ENCODE measurements at regions not wholly inside any gene's neighbourhood (a gene's known extent, or its start where the extent isn't known, plus 50 kb on each side); places are given as distances from the start of the nearest gene placed in this dataset.
"Not testable (repeated sequence)": the region's sequence is repeated elsewhere in the genome, so short reads cannot be mapped to it uniquely, and the experiment has no call there.

DNA sequence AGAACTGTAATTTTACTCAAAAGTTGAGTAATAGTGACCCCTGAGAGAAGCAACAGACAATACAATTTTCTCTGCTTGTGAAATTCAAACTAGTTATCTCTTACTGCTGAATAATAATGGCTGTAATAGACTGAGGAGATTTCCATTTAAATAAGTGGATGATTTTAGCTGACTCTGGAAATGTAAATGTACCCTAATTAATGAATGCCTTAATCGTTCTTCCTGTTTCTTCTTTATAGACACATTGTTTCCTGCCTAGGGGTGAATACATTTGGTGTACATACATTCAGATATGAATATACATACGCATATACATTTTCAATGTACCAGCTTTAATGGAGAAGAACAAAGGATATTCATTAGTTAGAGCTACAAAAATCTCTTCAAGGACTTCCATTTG is 611.9 kb downstream of the TFAP2B start:
- no peak for DNase-seq

DNA sequence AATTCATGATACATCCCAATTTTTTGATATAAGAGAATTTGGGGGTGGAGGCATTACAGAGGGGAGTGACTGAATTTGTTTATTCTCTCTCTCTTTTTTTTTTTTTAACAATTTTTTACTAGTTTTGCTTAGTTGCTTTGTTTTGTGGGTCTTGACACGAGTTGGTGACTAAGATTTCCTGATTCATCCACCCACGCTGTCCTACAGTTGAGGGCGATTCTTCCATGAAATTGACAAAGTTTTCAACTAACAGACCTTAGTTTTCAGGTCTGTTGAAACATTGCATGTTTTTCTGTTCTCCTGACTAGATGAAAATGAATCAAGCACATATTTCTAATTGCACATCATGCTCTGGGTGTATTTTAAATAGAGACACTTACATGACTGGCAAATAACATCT is 613.8 kb downstream of the TFAP2B start:
- DNase-seq: no peak

DNA sequence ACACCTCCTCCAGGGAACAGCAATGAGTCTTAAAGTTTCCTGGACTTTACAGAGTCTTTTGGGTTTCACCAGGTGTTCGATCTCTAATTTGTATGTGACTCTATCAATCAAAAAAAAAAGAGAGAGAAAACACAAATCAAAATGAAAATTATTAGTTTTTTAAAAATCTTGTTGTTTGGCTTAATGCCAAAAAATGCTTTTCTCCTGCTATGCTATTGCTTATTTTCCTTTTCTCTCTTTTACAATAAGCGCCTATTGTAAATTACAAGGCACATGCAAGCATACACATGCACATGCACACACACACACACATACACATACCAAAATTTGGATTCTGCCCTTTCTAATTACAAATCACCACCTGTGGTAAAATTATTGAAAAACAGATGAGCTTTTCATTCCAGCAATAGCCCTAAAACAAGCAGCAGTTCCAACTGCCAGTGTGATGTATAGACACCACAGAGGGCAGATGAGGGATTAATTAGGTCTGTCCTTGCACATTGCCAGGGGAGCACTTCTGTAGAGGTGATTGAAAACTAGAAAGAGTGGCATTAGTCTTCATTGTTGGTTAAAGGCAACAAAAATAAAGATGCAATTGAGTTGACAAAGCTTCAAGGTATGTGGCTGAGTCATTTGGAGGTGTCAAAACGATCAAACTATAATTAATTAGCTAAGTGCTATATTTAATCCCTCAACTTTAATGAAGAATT is 631.7 kb downstream of the TFAP2B start:
- no peak for DNase-seq

DNA sequence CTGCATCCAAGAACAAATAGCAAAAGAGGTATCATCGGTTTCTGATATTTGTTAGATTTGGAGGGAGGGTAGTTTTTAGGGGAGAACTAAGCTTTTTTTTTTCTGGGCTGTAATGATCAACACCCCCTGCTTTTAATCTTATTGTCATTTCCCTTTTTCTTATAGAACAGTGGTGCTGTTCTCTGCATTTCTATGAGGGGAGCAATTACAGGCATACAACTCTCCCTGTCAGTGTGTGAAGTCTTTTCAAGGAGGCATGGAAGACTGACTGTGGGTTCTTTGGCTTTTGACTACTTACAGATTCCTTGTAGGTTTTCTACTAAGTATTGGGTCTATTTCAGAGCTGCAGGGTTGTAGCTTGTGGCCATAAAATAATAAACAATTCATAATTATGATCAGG is 632.3 kb downstream of the TFAP2B start:
- DNase-seq: no peak

DNA sequence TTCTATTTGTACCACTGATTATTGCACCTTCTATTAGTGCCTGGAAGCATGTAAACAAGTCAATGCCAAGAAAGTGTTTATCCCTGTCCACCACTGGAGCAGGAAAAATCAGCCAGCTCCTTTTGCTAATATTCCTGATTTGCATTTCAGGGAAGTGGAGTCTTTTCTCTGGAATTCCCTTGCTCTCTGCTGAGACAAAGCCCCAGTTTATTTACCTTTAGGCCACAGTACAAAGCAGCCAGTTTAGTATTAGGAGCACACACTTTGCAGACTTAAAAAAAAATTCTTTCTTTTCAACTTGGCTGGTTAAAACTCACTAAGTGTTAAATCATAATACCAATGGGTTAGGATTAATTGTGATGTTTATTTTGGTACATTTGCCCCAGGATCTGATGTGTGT is 631.1 kb downstream of the PKHD1 start:
- DNase-seq: no peak

DNA sequence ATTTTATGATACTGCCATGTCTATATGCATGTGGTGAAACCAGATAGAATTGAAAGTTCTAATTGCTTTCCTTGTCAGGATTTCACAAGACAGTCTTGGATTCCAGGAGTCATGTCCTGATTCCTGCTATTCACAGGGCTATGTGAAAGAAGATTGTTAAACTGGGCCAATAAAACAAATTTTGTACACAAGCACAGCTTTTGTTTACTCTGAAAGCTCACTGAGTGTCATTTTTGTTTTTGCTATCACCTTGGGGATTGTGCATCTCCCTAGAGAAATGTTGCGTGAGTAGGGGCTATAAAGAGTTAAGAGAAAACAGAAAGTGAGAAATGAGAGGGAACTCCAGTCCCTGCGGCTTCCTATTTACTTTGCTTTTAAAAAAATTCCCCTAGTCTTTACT is 627.5 kb downstream of the PKHD1 start:
- DNase-seq: no peak

DNA sequence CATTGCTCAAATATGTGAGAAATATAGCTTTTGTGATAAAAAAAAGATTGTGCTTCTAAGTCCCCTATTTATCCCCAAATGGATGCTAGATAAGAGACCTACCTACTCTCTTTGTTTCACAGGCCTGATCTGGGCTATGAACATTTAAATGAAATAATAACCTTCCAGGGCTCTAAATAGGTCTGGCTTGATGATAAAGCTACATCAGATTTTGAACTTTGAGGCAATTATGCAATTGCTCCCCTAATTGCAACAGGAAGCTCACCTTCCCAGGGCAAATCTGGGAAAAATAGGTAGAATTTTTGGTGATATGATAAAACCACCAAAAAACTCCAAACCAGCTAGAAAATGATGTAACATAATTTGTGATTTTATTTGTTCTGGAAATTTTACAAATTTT is 624.5 kb downstream of the PKHD1 start:
- DNase-seq: no peak

DNA sequence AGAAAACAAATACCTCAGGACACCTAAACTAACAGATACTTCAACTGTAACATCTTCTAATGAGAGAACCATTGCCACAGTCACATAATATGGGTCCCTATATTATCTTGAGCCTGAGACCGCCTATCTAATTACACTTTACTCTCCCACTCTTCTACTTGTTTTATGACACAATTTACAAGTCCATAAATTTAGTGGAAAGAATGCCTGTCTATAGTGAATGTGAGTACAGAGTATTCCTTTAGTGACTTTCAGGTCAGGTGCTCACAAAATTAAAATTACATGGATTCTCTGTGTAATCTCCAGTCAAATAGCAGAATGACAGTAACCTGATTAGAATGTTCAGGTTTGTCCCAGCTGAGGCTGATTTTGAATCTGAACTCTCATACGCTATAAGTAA is 624.1 kb downstream of the PKHD1 start:
- no peak for DNase-seq

DNA sequence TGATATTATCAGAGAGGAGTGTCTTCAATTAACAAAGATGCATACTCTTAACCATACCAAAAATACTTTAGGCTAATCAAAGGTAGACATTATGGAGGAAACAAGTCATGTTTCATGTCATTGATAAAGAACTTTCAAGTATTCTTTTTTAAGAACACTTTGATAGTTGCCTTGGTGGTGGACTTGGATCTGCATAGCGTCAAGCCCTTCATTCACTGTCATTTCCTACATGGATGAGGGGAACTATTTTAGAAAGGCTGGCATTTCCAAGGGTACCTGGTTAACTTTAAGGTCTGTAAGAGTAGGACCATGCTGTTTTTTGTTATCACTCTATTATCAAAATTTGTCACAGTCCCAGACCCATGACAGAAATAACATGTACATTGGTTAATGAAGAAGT is 622.5 kb downstream of the PKHD1 start:
- DNase-seq: no peak

DNA sequence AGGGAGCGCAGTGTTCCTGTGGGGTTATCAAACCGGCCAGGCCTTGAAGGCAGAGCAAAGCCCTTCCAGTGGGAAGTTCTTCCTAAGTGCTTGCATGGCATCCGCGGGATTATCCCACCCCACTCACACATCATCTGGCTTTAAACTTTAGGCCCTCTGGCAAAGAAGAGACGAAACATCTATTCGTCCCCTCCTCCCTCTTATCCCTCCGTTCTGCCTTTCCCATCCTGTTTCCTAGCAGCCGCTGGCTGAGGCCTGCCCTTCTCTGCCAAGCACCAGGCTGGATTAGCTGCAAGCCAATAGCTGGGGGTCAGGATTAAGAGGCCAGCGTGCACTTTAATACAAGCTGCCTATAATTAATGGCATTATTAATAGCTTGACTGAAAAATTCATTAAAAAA is 621.0 kb downstream of the PKHD1 start:
- no peak for DNase-seq

DNA sequence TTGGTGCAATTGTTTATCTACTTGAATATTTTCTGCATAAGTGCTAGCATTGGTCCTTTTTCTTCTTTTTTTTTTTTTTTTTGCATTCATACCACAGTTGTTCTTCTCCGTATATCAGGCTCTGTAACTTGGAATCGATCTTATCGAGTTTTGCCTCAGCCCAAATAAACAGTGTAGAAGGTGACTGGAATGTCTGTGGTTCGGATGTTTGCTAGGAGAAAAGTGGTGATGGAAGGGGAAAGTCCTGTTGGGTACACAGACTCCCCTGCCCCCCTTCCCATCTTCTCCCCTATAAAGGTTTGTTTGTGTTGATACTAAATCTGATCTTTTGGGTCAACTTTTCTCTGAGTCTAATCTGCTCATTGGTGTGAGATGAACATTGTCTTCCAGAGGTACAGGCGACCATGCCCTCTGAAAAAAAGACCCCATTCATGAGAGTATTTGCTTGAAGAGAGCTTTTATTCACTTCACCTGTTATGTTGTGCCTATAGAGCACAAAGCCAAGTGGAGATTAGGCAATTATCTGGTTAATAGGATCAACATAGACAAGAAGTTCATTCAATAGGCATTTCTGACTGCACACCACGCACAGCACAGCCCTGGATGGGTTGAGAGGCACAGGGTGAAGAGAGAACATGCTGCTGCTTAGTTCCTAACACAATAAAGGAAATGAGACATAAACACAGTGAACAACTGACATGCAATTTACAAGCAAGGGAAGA is 620.0 kb downstream of the PKHD1 start:
- no peak for DNase-seq

DNA sequence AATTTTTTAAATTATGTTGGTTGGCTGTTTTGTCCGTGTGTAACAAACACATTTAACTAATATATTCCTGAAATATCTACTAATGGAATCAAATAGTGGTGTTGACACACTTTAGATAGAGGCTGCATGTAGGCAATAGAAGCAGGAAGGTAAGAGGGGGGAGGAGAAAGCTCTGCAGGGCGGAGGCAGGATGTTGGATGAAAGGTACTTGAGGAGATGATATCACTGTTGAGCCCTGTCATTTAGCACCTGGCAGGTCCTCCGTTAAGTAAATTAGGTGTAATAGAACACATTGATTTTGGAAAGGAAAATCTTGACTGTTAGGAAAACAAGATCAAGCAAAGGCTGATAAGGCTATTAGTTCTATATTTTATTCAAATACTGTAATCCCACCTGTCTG is 618.7 kb downstream of the PKHD1 start:
- no peak for DNase-seq

DNA sequence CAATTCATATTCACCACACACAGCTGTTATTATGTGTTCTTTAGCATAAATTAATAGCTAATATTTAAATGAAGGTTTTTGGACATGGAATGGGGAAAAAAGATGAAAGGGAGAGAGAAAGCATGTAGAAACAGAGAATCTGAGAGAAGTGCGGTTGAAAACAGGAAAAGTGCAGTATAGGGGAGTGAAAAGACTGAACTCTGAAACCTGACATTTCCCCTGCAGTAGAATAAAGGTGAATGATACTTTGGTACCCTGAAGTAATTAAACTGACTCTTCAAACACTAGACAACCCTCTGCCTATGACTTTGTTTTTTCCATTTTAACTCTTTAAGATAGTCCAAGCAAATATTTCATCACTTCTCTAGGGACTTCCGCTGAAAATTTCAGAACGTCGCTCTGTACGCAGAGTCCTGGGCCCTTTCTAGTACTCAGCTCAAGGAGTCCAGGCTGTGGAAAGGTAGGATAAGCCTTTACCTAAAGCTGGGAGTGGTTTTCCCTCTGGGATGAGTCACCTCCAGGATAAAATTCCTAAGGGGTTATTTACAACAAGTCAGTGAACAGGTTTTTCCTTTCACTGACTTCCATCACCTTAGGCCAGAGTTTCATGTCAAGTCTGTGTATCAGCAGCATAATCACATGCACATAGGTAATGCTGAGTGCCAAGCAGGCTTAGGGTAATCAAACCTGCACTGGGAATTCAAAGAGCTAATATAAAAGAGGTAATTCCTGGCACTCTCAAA is 614.5 kb downstream of the PKHD1 start:
- DNase-seq: no peak

DNA sequence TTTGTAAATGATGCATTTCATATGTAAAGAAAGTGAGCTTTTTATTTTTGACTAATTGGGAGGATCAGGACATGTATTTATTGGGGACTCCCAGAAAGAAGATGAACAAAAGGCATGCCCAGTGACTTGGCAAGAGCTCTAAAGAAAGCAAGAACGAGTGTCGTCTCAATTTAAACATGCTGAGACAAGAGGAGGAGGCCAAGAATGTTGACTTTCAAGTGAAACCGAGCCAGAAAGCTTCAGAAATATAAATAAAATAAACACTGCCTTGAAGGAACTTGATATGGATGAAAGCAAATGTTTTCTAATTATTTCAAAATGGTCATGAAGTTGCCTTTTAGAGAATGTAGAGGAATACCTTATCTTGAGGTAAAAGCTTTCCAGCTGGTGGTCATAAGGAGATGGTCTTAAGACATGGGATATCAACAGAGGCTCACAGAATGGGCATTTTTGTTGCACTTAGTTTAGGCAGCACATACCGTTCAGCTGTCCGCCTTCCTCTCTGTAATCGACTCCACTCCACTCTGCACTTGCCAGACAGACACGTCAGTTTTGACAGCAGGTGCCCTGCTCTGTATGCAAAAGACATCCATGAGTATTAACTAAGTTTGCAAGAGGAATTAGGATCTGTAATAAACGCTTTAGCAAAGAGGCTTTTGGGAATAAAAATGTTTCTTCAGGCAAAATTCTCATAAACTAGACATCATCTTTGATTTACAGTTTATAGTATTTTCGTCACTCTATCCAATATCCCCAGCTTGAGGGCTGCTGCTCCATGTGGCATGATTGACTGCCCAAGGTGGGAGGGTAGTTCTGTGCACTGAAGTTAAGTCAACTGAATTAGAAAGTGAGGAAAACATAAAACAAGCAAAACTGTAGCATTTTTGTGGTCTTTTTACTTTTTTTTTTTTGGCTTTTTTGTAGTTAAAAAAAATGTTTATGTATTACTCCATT is 613.1 kb downstream of the PKHD1 start:
- no peak for DNase-seq

DNA sequence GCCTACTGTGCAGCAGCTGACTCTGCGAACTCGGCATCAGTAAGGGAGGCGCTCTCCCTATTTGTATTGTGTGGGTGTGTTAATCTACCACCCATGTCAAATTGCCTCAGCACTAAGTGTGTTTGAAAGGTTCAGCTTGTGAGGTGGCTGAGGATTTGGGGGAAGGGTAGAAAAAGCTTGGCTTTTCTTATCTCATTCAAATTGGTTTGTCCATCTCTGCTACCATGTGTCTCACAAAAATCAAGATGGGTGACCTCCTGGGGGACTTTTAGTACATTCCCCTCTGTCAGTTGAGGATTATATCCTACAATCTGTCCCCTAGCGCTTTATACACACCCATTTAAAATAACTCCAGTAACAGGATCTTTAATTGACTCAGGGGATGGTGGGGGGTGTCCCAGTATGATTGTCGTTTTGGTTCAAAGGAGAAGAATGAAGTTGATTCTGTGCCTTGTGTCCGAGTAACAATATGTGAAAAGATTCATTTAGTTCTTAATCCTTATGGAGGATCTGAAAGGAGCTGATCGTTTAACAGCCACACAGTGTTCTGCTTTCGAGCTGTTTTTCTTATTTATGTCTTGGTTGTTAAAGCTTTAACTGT is 609.6 kb downstream of the PKHD1 start:
- DNase-seq: no peak

DNA sequence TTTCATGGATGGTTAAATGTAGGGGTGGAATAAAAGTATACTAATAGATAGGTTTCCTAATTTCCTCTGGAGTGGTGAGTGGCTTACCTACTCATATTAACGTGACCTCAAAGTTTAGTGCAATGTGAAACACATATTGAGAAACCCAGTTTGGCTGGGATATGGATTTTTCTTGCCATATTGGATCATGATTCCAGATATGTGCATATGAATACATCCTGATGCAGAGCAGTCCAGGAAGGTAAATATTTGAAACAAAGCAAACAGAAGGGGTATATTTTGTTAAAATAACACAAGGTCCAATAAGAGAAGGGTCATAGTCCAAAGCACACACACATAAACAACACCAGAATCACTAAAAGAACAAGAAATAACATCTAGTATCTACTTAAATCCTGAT is 608.1 kb downstream of the PKHD1 start:
- no peak for DNase-seq

DNA sequence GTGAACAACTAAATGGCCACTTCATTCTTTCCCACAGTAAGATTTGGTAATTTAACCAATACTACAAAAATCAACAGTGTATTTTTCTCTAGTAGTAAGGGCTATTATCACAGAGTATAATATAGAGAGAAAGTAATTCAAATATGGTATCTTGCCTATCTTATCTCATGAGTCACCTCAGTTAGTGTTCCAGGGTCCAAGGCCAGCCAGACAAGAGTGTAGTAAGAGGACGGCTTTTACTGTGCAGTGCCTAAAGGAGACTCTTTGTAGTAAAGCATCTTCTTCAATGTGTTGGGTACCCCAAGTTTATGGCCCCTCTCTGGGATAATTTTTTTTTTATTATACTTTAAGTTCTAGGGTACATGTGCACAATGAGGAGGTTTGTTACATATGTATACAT is 607.4 kb downstream of the PKHD1 start:
- DNase-seq: no peak

DNA sequence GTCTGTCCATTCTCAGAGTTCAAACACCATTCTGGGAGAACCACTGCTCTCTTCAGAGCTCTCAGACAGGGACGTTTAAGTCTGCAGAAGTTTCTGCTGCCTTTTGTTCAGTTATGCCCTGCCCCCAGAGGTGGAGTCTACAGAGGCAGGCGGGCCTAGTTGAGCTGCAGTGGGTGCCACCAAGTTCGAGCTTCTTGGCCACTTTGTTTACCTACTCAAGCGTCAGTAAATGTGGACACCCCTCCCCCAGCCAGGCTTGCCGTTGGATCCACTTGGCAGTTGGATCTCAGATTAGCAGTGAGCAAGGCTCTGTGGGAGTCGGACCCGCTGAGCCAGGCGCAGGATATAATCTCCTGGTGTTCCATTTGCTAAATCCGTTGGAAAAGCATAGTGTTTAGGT is 601.5 kb downstream of the PKHD1 start:
- DNase-seq: not testable (repeated sequence)

DNA sequence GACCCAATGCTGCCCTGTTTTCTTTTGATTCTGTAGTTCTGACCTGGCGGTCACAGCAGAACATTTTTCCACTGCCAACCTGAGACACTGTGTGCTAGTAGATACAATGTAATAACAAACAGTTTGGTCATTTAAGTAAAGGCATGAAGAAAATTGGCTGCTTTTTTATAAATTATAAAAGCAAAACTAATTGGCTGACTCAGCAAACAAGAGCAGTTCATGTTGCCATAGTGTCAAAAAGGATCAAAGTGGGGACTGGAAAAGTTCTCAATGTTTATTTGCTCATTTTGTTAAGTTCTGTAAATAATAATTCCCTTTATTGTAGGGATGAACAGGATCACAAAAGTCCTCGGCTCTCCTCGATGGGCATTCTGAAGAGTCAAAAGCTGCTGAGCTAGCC is 599.5 kb downstream of the PKHD1 start:
- no peak for DNase-seq

DNA sequence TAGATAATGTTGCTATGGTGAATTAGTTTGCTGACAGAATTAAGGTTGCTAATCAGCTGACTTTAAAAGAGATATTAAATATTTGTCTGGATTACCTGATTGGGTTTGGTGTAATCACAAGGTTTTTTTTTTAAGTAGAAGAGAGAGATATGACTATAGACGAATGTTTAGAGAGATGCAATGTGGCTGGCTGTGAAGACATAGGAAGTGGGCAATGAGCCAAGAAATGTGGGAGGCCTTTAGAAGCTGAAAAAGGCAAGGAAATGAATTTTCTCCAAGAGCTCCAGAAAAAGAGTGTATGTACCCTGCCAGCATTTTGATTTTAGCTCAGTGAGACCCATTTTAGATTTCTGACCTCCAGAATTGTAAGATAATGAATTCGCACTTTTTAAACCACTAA is 598.3 kb downstream of the PKHD1 start:
- DNase-seq: no peak

DNA sequence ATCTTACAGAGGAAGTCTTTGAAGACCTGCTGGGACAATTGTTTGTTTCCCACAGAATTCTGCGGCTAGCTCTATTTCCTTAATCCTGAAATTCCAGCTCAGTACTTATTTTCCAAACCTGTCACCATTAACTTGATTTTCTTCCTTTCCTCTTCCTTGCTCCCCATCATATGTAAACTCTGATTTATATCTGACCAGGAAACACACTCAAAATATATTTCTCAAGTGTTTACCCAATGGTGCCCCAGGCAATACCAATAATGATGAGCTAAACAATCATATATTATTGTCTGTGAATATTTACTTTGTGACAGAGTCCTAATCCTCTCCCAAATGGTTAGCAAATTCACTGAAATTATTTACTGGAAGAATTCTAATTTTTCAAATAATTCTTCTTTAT is 597.3 kb downstream of the PKHD1 start:
- no peak for DNase-seq

DNA sequence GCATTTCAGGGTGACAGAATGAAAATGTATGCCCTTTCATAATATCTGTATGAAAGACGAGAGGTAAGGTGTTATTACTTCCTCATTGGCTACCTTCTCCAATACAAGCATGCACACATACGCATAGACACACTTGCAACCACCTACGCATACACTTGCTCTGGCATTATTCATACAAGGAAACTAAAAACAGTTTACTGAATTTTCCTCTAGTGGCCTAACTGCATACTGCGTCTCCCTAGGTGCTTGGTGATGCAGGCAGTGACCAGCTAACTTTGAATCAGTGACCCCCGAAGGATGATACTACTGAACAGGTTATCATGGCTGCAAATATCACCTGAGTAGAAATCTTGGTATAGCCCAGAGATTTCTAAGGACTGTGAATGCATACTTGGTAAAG is 593.1 kb downstream of the PKHD1 start:
- no peak for DNase-seq

DNA sequence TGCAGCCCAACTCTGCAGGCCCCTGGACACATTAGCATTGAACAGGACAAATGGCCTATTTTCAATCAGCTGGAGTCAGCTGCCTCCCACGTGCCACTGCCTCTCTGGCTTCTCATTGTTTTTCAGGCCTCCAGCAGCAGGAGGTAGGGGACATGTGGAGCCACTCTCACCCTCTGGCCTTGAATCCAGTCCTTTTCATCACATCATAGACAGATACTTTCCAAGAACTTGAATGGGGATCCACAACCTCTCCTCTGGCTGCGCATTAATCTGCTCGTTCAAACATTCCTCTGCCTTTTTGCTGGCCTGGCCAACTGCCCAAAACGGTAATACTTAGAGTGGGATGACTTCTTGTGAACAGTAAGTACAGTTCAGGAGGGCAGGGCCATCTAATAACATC is 592.3 kb downstream of the PKHD1 start:
- DNase-seq: no peak

Data from GF-D8 (cell line).